ENCODE measurements at regions not wholly inside any gene's neighbourhood (a gene's known extent, or its start where the extent isn't known, plus 50 kb on each side); places are given as distances from the start of the nearest gene placed in this dataset.

GRCh38 chr7:110568388-110568787, 522.5 kb upstream of the LRRN3 start:
- intact Hi-C loops (cut with DNase I), result no loop called here
- H3K4me1 ChIP-seq (ENCODE audit: control insufficient read depth in 2 of 3, insufficient read depth in 2 of 3, low read depth in 1 of 3, low read length in 3 of 3), result no peaks in the 10 kb centered on the region
- TF ChIP-seq, protein P1, sequence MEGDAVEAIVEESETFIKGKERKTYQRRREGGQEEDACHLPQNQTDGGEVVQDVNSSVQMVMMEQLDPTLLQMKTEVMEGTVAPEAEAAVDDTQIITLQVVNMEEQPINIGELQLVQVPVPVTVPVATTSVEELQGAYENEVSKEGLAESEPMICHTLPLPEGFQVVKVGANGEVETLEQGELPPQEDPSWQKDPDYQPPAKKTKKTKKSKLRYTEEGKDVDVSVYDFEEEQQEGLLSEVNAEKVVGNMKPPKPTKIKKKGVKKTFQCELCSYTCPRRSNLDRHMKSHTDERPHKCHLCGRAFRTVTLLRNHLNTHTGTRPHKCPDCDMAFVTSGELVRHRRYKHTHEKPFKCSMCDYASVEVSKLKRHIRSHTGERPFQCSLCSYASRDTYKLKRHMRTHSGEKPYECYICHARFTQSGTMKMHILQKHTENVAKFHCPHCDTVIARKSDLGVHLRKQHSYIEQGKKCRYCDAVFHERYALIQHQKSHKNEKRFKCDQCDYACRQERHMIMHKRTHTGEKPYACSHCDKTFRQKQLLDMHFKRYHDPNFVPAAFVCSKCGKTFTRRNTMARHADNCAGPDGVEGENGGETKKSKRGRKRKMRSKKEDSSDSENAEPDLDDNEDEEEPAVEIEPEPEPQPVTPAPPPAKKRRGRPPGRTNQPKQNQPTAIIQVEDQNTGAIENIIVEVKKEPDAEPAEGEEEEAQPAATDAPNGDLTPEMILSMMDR (IDR thresholded peaks at IDR 0.05; ENCODE audit: borderline replicate concordance, extremely low read depth, insufficient read depth), result no peak
- no peaks in the 10 kb centered on the region for H3K9me3 ChIP-seq (ENCODE audit: control insufficient read depth in 2 of 3, insufficient read depth in 1 of 3, low read length in 3 of 3)
- DNase-seq (no peak), FAIRE-seq (no peak)
- H3K27ac ChIP-seq (ENCODE audit: low read depth in 2 of 2, low read length in 2 of 2), result no peak overlapping the region
- no peak overlapping the region for H3K9ac ChIP-seq (ENCODE audit: low read length in 3 of 3)
- H3K27me3 ChIP-seq (ENCODE audit: control insufficient read depth, insufficient read depth, low read length), result no peaks in the 10 kb centered on the region
- H3K4me3 ChIP-seq (ENCODE audit: low read length in 3 of 3), result no peak overlapping the region
- H3K36me3 ChIP-seq (ENCODE audit: control insufficient read depth in 2 of 3, insufficient read depth in 3 of 3, low read length in 3 of 3), result no peaks in the 10 kb centered on the region

DNA sequence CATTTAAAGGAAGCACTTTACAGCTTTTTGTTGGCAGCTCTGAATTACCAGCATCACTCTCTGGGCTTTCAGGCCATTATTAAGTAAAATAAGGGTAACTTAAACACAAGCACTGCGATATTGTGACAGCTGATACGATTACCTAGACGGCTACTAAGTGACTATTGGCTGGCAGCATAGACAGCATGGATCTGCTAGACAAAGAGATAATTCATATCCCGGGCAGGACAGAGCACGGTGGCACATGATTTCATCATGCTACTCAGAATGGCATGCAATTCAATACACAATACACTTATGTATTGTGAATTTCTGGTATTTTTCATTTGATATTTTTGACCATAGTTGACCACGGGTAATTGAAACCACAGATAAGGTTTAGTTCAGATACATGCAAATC, 522.0 kb upstream of the LRRN3 start:
- no peak for FAIRE-seq

GRCh38 chr7:110569486-110570205, 521.3 kb upstream of the LRRN3 start:
- intact Hi-C loops (cut with DNase I), result no loop called here
- Histone ChIP-seq H3K27ac (ENCODE audit: low read depth in 2 of 2, low read length in 2 of 2) (no peak overlapping the region), H3K9me3 (ENCODE audit: control insufficient read depth in 2 of 3, insufficient read depth in 1 of 3, low read length in 3 of 3) (no peaks in the 10 kb centered on the region), H3K4me3 (ENCODE audit: low read length in 3 of 3) (no peak overlapping the region), H3K36me3 (ENCODE audit: control insufficient read depth in 2 of 3, insufficient read depth in 3 of 3, low read length in 3 of 3) (no peaks in the 10 kb centered on the region), H3K4me1 (ENCODE audit: control insufficient read depth in 2 of 3, insufficient read depth in 2 of 3, low read depth in 1 of 3, low read length in 3 of 3) (no peaks in the 10 kb centered on the region), H3K9ac (ENCODE audit: low read length in 3 of 3) (no peak overlapping the region), H3K27me3 (ENCODE audit: control insufficient read depth, insufficient read depth, low read length) (no peaks in the 10 kb centered on the region)
- TF ChIP-seq, protein P1 (IDR thresholded peaks at IDR 0.05; ENCODE audit: borderline replicate concordance, extremely low read depth, insufficient read depth), result no peak
- DNase-seq, result no peak
- no peak for FAIRE-seq

More for the DNA sequence above, 522.0 kb upstream of the LRRN3 start:
- Histone ChIP-seq H3K9me3 (ENCODE audit: control insufficient read depth in 2 of 3, insufficient read depth in 1 of 3, low read length in 3 of 3) (no peaks in the 10 kb centered on the region), H3K27me3 (ENCODE audit: control insufficient read depth, insufficient read depth, low read length) (no peaks in the 10 kb centered on the region), H3K9ac (ENCODE audit: low read length in 3 of 3) (no peak overlapping the region), H3K36me3 (ENCODE audit: control insufficient read depth in 2 of 3, insufficient read depth in 3 of 3, low read length in 3 of 3) (no peaks in the 10 kb centered on the region), H3K4me3 (ENCODE audit: low read length in 3 of 3) (no peak overlapping the region), H3K27ac (ENCODE audit: low read depth in 2 of 2, low read length in 2 of 2) (no peak overlapping the region), H3K4me1 (ENCODE audit: control insufficient read depth in 2 of 3, insufficient read depth in 2 of 3, low read depth in 1 of 3, low read length in 3 of 3) (no peaks in the 10 kb centered on the region)
- TF ChIP-seq, protein P1 (IDR thresholded peaks at IDR 0.05; ENCODE audit: borderline replicate concordance, extremely low read depth, insufficient read depth), result no peak
- intact Hi-C loops (cut with DNase I), result no loop called here
- no peak for DNase-seq
